Esophagus mucosa (tissue), 1 donor: ENCODE measurements at regions not wholly inside any gene's neighbourhood (a gene's known extent, or its start where the extent isn't known, plus 50 kb on each side); places are given as distances from the start of the nearest gene placed in this dataset.
"Not testable (repeated sequence)": the region's sequence is repeated elsewhere in the genome, so short reads cannot be mapped to it uniquely, and the experiment has no call there.

ENCODE experiments used
- ATAC-seq: fragments of 200-7000 bp; cut with Tn5 transposase; one replicate; pipeline ENCODE4 v1.9.1; 2020
- donor health status: DM: yes; HTN: yes; CAD: no.

DNA sequence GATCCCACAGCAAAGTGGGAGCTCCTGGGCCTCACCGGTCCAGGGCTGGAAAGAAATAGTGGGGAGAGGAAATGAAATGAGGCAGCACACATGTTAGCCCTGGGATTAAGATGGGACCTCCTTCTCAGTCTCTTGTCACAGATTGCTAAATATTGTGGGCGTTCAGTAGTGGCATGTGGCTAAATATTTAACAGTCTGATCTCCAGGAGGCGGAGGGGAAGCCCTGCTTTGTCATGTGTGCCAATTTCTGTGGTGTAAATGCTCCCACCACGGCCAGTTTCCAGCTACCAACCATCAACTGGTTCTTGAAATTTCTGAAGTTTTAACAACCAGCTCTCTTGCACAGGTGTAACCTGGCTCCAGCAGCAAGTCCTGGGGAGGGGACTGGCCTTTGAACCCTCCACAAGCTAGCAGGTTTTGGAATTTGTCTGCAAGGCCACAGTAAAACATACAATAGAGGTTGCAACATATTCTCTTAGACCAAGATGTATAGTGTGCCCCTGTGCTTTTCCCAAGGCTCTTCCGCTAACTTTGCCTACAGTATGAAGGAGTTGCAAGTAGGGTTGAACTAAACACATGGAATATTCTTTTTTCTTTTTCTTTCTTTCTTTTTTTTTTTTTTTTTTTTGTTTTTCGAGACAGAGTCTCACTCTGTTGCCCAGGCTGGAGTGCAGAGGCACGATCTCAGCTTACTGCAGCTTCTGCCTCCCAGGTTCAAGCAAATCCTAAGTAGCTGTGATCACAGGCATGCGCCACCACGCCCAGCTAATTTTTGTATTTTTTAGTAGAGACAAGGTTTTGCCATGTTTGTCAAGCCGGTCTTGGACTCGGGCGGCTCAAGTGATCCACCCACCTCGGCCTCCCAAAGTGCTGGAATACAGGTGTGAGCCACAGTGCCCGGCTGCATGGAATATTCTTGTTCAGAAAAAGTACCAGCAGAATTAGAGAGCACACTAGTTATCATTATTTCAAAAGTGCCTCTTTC is 103.1 kb upstream of the PCBD1 start:
- no peak for ATAC-seq

DNA sequence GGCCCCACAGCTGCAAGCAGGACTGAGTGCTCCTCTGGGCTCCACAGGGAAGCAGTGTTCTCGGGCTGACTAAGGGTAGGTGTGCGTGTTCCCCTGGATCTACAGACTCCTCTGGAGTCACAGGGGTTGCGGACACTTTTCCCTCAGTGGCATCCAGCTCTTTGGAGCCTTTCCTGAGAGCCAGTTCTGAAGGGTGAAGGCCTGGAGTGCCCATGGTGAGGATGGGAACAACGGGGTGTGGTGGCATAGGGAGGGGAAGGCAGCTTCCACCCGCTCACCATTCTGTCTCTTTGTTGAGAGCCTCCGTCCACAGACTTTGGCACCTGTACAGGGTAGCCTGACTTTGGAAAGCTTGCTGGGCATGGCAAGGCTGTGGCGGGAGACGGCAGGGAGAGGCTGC is 104.1 kb upstream of the PCBD1 start:
- no peak for ATAC-seq

DNA sequence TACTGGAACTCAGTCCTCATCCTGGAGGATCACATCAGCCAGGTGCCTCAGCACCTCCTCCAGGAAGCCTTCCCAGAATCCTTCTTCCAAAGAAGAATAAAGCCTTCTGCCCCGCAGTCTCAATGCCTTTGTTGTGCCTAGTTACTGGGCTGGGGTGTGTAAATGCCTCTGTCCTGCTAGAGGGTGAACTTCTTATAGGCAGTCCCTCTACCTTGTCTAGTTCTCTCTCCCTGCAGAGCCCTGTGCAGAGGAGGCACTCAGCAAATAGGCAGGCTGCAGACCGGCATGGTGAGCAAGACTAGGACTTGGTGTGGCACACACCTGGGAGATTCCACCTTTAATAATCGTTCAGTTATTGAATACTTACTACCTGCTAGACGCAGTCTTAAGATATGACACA is 104.7 kb upstream of the PCBD1 start:
- no peak for ATAC-seq

DNA sequence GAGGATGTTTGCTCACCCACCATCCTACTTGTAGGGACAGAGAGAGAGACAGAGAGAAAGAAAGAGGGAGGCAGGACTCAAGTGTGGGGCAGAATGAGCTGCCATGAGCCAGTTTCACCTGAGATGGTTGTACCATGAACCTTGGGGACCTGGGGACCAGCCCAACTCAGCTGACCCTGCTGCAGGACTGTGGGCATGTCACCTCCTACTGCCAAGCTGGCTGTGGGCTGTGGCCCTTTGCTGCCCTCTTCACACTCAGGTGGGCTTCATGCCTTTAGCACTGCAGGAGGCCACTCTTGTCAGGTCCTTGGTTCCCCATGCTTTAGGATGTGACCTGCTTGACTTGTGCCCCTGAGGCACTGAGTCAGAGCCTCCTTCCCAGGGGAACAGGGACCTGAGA is 108.2 kb upstream of the PCBD1 start:
- no peak for ATAC-seq

DNA sequence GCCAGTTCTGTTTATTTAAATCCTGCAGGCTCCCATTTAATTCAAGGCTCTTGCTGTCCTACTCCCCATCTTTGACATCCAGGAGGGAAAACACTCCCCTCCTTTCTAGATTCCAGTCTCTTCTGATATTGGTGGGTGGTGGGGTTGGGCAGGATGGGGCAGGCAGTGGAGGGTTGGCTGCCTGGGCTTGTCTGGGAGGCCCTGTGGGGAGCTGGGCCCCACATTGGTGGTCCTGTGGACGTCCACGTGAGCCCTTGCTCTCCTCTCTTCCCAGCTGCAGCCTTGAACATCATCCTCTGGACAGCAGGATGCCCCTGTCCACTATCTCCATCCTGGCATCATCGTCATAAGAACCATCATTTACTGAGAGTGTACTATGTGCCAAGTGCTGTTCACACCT is 108.9 kb upstream of the PCBD1 start:
- no peak for ATAC-seq

DNA sequence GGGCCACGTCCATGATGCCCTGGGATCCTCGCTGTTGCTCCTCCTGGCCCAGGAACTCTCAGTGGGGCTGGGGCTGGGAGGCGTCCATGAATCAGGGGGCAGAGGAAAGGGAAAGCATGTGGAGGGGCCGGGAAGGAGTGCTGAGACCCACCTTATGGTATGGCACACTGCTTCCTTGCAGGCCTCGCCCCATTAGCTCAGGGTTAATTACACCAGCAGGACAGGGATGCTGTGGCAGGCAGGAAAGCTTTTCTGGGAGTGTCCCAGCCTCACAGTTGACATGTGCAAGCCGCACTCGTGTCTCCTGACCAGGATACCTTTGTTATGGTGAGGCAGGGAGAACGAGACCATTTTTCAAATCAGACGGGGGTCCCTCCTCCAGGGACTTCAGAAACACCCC is 109.7 kb upstream of the PCBD1 start:
- no peak for ATAC-seq

DNA sequence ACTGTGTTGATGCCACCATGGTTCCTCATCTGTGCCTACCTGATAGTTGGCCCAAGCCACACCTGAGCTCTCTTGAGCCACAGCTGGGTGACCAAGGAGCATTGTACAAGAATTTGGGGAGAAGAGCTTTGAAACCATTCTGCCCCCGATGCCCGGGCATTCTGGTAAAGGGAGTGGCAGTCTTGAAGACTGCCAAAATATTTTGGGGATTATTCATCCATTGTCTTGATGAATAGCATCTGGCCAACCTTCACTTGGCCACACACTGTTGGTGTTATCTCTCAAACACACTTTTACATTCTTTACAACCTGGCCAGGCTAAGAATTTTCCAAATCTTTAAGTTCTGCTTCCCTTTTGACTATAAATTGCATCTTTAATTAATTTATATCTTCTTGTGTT is 113.1 kb upstream of the PCBD1 start:
- ATAC-seq: no peak

DNA sequence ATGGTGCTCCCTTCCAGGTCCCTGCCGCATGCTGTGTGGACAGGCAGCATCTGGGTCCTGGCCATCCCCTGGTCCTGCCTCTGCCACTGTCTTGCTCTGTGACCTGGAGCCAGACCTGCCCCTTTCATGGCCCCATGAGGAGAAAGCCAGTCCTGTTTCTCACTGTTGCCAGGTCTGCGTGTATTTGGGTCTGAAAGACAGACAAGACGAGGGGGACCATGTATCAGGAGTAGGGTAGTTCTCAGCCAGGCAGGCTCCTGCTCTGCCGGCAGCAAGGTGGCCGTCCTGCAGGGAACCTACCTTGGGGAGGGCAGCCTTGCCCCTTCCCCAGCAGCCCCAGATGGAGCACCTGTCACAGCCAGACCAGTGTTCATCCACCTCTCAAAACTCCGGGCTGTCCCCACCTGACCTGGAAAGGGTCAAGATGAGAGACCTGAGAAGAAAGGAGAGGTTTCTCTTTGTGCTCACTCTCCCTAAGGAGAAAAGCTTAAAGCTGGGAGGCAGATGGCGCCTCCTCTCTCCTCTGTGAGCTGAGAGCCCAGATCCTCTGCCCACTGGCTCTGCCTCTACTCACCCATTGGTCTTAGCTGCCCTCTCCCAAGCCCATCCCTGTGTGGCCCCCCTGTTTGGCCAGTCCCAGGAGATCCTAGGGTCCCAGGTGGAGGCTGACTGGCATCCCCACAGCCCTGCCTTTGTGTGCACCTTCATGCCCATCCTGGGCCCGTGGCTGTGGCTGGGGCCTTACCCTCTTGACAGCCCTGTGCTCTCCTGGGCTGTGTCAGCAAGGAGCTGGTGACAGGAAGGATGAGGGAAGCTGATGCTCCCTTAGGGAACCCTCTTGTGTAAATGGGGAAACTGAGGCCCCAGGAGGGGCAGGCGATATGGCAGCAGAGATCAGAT is 116.1 kb upstream of the PCBD1 start:
- no peak for ATAC-seq

DNA sequence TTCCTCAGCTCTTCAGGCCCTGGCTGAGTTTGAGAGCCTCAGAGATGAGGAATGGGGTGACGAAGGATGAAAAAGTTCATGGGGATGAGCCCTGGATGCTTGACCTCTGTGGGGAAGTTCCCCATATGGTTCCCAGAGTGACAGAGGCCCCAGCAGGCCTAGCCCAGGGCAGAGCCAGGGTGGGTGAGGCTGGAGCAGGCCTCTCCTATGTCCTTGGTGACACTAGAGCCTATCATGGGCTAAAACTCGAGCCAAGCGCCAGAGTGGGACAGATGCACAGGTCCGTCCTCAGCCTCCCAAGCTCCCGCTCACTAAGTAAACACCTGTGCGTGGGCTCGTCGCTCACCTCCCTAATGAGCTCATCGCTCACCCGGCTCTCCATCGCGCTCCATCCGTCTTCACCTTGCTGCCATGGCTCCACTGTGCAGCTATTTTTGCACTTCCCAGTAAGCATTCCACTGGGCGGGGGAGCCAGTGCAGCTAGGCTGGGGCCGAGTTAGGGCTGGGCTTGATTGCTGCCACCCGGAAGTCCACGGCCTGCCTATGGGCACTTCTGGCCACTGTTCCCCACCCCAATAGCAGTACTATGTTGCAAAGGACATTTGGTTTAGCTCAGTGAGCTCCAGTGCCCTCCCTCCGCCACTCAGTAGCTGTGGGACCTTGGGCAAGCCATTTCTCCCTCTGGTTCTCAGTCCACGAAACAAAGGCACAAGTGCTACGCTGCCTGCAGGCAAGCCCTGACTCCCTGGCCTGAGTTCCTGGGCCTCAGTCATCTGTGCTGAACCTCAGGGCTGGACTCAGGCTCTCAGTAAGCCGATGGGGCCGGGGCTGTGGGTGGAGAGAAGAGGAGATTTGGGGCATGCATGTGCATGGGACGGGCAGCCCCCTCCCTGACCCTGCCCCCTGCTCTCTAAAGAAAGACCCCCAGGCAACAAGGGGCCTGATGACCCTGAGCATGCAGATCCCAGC is 117.3 kb upstream of the PCBD1 start:
- no peak for ATAC-seq

DNA sequence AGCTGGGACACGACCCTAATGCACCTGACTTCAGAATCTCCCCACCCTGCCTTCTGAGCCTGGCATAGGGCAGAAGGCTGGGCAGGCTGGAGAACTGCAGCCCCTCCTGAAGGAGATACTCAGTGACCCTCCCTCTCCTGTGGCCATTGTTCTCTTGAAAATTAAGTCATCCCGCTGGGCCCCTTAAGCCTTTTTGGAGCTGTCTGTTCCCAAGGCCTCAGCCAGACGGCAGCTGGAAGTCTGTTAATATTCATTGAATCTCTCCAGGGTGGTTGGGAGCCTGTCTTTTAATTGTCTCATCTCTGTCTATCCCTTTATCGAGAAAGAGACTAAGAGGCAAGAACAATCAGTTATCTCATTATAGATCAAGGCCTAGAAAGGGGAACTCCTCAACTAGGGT is 118.1 kb upstream of the PCBD1 start:
- no peak for ATAC-seq

DNA sequence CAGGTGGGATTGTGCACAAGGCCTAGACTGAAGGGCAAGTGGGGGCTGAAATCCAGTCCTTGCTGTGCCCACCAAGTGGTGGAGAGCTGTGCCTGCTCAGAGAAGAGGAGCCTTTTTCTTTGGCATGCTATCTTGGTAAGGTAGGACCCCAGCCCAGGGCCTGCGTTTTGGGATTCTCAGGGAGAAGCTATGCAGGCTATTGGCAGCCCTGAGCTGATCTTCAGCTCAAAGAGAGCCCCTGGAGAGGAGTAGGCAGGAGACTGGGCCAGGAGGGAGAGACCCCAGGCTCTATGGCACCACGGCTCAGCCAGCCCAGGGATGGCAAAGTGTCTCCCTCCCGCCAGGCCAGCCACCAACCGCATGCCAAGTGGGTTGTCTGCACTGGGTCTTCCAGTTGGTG is 119.2 kb upstream of the PCBD1 start:
- ATAC-seq: no peak

DNA sequence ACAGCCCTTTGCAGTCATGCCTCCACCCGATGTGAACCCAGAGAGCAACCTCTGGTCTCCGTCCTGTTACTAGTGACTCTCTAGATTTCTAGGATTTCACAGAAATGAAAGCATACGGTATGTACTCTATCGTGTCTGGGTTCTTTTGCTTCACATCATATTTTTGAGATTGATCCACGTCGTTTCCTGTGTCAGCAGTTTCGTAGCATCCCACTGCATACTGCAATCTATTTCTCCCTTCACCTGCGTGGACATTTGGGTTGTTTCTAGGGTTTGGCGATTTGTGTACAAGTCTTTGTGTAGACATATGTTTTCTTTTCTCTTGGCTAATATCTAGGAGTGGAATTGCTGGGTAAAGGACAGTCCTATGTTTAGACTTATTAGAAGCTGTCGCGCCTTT is 119.8 kb upstream of the PCBD1 start:
- no peak for ATAC-seq

DNA sequence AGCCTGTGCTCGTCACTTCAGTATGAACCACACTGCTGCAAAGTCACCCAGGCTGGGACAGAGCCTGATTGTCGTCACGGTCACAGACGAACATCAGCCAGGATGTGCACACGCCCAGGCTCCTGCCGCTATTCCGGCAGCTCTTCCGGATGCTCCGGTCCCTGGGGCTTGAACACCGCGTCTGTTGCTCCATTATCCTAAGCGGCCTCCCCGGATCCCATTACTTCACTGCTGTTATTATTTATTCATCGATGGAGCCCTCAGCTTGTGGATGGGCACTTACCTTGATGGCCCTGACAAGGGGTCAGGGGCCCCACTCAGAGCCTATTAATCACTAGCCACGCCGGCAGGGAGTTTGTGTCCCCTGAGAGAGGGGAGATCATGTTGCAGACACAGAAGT is 120.8 kb upstream of the PCBD1 start:
- no peak for ATAC-seq

DNA sequence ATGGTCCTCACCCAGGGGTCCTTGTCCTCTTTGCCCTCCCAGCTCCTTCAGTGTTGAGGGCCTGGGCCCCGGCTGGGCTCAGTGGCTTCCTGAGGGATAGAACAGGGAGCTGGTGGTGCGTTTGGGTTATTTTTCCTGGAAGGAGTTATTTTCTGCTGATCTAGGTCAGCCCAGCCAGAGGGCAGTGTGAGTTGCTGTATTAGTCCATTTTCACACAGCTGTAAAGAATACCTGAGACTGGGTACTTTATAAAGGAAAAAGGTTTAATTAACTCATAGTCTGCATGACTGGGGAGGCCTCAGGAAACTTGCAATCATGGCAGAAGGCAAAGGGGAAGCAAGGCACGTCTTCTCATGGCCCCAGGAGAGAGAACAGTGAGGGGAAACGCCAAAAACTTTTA is 122.4 kb upstream of the PCBD1 start:
- ATAC-seq: no peak

DNA sequence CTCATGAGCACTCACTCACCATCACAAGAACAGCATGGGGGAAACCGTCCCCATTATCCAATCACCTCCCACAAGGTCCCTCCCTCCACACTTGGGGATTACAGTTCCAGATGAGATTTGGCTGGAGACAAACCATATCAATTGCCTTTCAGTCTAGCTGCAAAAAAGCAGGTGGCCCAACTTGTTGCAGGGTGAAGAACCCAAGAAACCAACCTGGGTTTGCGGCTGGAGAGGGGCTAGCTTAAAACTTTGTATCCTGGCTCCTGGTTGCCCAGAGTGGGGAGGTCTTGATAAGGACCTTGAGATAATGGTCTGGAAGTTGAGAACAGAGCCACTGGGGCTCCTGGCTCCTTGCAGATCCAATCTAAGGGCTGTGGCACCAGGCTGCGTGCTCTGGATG is 122.8 kb upstream of the PCBD1 start:
- ATAC-seq: no peak

DNA sequence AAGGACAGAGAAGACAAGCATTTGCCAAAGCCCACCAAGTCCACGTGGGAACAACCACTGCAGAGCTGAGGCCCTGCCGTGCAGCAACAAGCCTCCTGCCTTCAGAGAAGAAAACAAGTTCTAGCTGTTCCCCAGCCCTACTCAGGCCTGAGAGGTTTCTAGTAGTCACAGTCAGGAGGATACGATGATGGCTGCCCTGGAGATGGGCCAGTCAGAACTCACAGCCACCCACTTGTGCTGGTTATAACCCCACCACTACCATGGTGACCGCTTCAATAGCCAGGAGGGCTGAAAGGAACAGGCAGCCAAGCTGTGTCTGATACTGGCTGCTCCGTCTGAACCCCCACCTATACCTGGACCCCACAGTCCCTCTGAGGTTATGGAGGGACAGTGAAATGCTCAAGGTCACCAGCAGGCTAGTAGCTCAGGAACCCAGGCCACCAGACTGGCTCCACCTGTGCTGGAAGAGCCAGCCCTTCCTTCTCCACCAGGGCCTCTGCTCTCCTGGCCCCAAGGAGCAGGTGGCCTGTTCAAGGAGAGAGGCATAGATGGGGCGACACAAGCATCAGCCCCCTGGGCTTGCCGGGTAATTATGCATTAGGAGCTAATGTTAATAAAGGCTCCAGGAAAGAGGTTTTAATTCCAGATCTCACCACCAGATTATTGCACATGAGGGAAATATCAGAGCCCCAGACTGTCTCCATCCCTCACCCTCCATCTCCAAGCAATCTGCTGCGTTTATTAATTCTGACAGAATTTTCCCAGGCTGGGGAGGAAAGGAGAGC is 125.8 kb upstream of the PCBD1 start:
- ATAC-seq: no peak

DNA sequence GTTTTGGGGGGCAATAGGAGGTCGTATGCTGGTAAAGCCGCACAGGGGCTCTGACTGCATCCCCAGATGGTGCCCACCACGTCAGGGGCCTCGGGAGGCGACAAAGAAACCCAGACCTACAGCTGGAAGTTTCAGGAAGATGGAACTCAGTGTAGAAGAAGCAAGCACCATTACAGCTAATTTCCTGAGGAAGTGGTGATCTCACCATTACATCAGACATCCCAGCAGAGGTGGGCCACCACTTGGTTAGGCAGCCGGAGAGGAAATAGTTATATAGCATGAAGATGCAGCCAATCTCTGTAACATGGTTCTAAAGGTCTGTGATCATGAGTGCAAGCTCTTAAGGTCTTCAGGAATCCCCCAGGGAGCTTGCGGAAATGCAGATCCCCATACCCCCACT is 127.3 kb upstream of the PCBD1 start:
- ATAC-seq: no peak

DNA sequence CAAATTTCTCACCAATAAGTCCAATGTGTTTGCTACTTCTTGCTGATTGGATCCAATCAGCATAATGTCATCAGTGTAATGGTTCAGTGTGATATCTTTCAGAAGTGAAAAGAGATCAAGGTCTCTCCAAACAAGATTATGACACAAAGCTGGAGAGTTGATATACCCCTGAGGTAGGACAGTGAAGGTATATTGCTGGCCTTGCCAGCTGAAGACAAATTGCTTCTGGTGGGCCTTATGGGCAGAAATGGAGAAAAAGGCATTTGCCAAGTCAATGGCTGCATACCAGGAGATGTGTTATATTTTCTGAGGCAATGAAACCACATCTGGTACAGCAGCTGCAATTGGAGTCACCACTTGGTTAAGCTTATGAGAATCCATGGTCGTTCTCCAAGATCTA is 131.7 kb upstream of the PCBD1 start:
- not testable (repeated sequence) for ATAC-seq

DNA sequence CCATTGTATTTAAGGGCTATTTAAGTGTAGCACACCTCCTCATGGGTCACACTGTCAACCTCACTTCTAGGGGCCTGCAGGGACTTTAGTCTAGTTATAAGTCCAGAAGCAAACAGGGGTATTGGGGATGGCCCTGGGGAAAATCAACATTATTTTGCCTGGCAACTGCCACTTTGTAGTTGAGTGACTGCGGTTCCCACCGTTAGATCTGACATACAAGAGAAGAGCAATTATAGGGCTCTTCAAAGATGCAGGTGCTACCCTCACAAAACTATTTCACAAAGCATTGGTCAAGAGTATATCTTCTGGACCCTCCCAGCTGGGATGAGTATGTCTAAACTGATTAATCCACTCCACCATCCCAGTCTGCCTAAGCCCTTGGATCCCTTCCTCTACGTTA is 133.0 kb upstream of the PCBD1 start:
- ATAC-seq: no peak

DNA sequence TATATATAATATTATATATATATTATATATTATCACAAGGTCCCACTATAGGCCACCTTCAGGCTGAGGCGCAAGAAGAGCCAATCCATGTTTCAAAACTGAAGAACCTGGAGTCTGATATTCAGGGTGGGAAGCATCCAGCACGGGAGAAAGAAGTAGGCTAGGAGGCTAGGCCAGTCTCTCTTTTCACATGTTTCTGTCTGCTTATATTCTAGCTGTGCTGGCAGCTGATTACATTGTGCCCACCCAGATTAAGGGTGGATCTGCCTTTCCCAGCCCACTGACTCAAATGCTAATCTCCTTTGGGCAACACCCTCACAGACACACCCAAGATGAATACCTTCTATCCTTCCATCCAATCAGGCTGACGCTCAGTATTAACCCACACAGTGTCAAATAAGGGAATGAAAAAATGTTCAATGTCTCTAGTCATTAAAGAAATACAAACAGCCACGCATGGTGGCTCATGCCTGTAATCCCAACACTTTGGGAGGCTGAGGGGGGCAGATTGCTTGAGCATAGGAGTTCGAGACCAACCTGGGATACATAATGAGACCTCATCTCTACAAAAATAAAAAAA is 135.4 kb upstream of the PCBD1 start:
- no peak for ATAC-seq

DNA sequence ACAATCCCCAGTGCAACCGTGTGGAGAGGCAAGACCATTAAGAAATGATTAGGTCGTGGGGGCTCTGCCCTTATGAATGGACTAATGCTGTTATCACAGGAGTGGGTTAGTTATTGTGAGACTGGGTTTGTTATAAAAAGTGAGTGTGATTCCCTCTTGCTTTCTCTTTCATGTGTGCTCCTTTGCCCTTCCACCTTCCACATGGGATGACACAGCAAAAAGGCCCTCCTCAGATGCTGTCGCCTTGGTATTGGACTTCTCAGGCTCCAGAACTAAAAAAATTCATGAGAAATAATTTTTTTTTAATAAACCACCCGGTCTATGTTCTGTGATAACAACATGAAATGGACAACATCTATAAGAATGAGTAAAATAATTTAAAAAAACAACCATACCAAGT is 136.1 kb upstream of the PCBD1 start:
- no peak for ATAC-seq
